Testis (tissue), 2 donors: ENCODE measurements at regions not wholly inside any gene's neighbourhood (a gene's known extent, or its start where the extent isn't known, plus 50 kb on each side); places are given as distances from the start of the nearest gene placed in this dataset.

Experiments used
- DNase-seq: peaks from one replicate; pipeline ENCODE4 v3.0.0-alpha.2; 2019
- H3K27ac ChIP-seq, 2 donors: fragments of 200-600 bp; sonication (generic); one replicate each; pipeline ENCODE4 v1.5.1; 2019
- H3K27me3 ChIP-seq: fragments of 200-600 bp; sonication (generic); one replicate; pipeline ENCODE4 v1.5.1; 2019
- H3K36me3 ChIP-seq: fragments of 200-600 bp; sonication (generic); one replicate; pipeline ENCODE4 v1.5.1; 2017; ENCODE audit warnings: low read depth; ENCODE audit errors: missing control alignments
- H3K4me1 ChIP-seq: fragments of 200-600 bp; sonication (generic); one replicate; pipeline ENCODE4 v1.5.1; 2019
- H3K4me3 ChIP-seq, 2 donors: fragments of 200-600 bp; sonication (generic); one replicate each; pipeline ENCODE4 v1.5.1; 2017 to 2019
- H3K9me3 ChIP-seq: fragments of 200-600 bp; sonication (generic); one replicate; pipeline ENCODE4 v1.5.1; 2017
- CTCF ChIP-seq, 3 experiments: fragments of 450-650 bp in 2 of 3; fragments of 200-600 bp in 1 of 3; sonication (generic) in 1 of 3; IDR thresholded peaks; one replicate each; pipeline ENCODE4 v1.5.1; 2016 to 2019; ENCODE audit warnings: antibody characterized with exemption in 3 of 3, mild to moderate bottlenecking in 2 of 3, moderate library complexity in 1 of 3
- POLR2A ChIP-seq: fragments of 450-650 bp; IDR thresholded peaks from one replicate; pipeline ENCODE4 v1.6.1; 2017; ENCODE audit warnings: antibody characterized with exemption, mild to moderate bottlenecking, moderate library complexity
- WGBS, 2 donors: methylation state at CpG; one replicate each; pipeline ENCODE4 v1.1.5; 2018; 5-methylcytosine and 5-hydroxymethylcytosine counted together
- intact Hi-C: fragments of 100-400 bp; cut with DNase I; formaldehyde crosslinking; loops from one replicate; pipeline ENCODE4 v1.15.1; 2023; ENCODE audit warnings: low total_unique reads

- Histone ChIP-seq H3K27ac (no peak overlapping the region), H3K36me3 (no peaks in the 10 kb centered on the region), H3K4me3 (no peak overlapping the region), H3K4me1 (no peaks in the 10 kb centered on the region), H3K27me3 (no peaks in the 10 kb centered on the region), H3K9me3 (no peaks in the 10 kb centered on the region)
- TF ChIP-seq CTCF (IDR thresholded peaks at IDR 0.05) (no peak), POLR2A (no peak)
- no peak for DNase-seq
- intact Hi-C loops: no loop called here
- 87 to 91% methylated on average over 6 of the region's 6 CpGs for WGBS, 2 donors
These were observed 1035.9 kb downstream of the TUSC7 start for GRCh38 chr3:117745516-117745915.

DNA sequence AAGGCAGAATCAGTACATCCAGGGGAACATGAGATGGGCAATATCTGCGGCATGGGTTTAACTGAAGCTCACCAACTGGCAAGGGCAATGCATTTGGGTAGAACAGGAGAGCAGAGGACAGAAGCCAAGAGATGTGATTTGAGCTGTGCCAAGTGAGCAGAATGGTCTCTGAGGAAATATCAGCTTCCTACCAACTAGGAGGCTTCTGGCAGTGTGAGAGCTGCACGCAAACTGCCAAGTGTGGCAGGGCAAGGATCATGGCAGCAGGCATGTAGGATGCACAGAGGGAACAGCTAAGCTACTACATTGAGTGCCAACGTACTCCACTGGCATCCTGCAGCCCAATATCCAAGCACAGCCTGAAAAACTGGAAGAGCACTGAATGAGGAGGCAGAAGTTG is 1036.5 kb downstream of the TUSC7 start:
- no peak for DNase-seq
- Histone ChIP-seq H3K27me3 (no peaks in the 10 kb centered on the region), H3K27ac (no peak overlapping the region), H3K4me3 (no peak overlapping the region), H3K36me3 (no peaks in the 10 kb centered on the region), H3K4me1 (no peaks in the 10 kb centered on the region), H3K9me3 (no peaks in the 10 kb centered on the region)
- TF ChIP-seq CTCF (IDR thresholded peaks at IDR 0.05): no peak
- TF ChIP-seq POLR2A: no peak
- 67 to 78% methylated on average over 3 of the region's 3 CpGs for WGBS, 2 donors
- intact Hi-C loops: no loop called here

- no peak overlapping the region for H3K4me3 ChIP-seq
- no peaks in the 10 kb centered on the region for H3K9me3 ChIP-seq
- H3K27ac ChIP-seq: no peak overlapping the region
- no peaks in the 10 kb centered on the region for H3K36me3 ChIP-seq
- intact Hi-C loops: no loop called here
- no peak for DNase-seq
- TF ChIP-seq POLR2A: no peak
- TF ChIP-seq CTCF (IDR thresholded peaks at IDR 0.05): no peak
- H3K27me3 ChIP-seq: no peaks in the 10 kb centered on the region
- WGBS, 2 donors: 77 to 87% methylated on average over 1 of the region's 1 CpG
- no peaks in the 10 kb centered on the region for H3K4me1 ChIP-seq
These were observed 1038.6 kb downstream of the TUSC7 start for GRCh38 chr3:117748131-117748530.

- WGBS, 2 donors: 89 to 93% methylated on average over 4 of the region's 4 CpGs
- H3K27ac ChIP-seq: no peak overlapping the region
These were observed 1041.2 kb downstream of the TUSC7 start for GRCh38 chr3:117750674-117751269.

More at GRCh38 chr3:117750674-117751269, 1041.2 kb downstream of the TUSC7 start:
- no peaks in the 10 kb centered on the region for H3K4me1 ChIP-seq
- no peaks in the 10 kb centered on the region for H3K9me3 ChIP-seq
- intact Hi-C loops: no loop called here
- no peaks in the 10 kb centered on the region for H3K27me3 ChIP-seq
- no peak for DNase-seq
- H3K36me3 ChIP-seq: no peaks in the 10 kb centered on the region
- TF ChIP-seq POLR2A (no peak), CTCF (IDR thresholded peaks at IDR 0.05) (no peak)
- no peak overlapping the region for H3K4me3 ChIP-seq
